ENCODE measurements at regions not wholly inside any gene's neighbourhood (a gene's known extent, or its start where the extent isn't known, plus 50 kb on each side); places are given as distances from the start of the nearest gene placed in this dataset.

- H3K36me3 Mint-ChIP-seq (ENCODE audit: low read depth, unreplicated experiment), result no peaks in the 10 kb centered on the region
- peaks cover 2% of the 10 kb centered on the region for H3K27me3 Mint-ChIP-seq (ENCODE audit: unreplicated experiment)
- no peak for DNase-seq (ENCODE audit: low spot score)
- H3K9me3 Mint-ChIP-seq (ENCODE audit: unreplicated experiment), result no peaks in the 10 kb centered on the region
- H3K4me1 Mint-ChIP-seq (ENCODE audit: unreplicated experiment), result peaks cover 15% of the 10 kb centered on the region
- no peak for TF ChIP-seq CTCF (IDR thresholded peaks at IDR 0.05; ENCODE audit: unreplicated experiment)
- H3K27ac Mint-ChIP-seq (ENCODE audit: unreplicated experiment), result no peak overlapping the region
- H3K4me3 Mint-ChIP-seq (ENCODE audit: unreplicated experiment), result no peak overlapping the region
Observed at GRCh38 chr11:45431046-45432018, 145.2 kb upstream of the SYT13 start.

GRCh38 chr11:45430361-45430760 lies 144.2 kb upstream of the SYT13 start:
- H3K4me3 Mint-ChIP-seq (ENCODE audit: unreplicated experiment), result no peak overlapping the region
- no peaks in the 10 kb centered on the region for H3K36me3 Mint-ChIP-seq (ENCODE audit: low read depth, unreplicated experiment)
- H3K4me1 Mint-ChIP-seq (ENCODE audit: unreplicated experiment), result peaks cover 19% of the 10 kb centered on the region
- no peak for TF ChIP-seq CTCF (IDR thresholded peaks at IDR 0.05; ENCODE audit: unreplicated experiment)
- H3K27ac Mint-ChIP-seq (ENCODE audit: unreplicated experiment), result no peak overlapping the region
- no peak for DNase-seq (ENCODE audit: low spot score)
- H3K27me3 Mint-ChIP-seq (ENCODE audit: unreplicated experiment), result peaks cover 3% of the 10 kb centered on the region
- no peaks in the 10 kb centered on the region for H3K9me3 Mint-ChIP-seq (ENCODE audit: unreplicated experiment)

GRCh38 chr11:45429719-45430118 lies 143.6 kb upstream of the SYT13 start:
- H3K4me1 Mint-ChIP-seq (ENCODE audit: unreplicated experiment), result peaks cover 19% of the 10 kb centered on the region
- no peaks in the 10 kb centered on the region for H3K36me3 Mint-ChIP-seq (ENCODE audit: low read depth, unreplicated experiment)
- H3K27me3 Mint-ChIP-seq (ENCODE audit: unreplicated experiment), result peaks cover 10% of the 10 kb centered on the region
- H3K9me3 Mint-ChIP-seq (ENCODE audit: unreplicated experiment), result no peaks in the 10 kb centered on the region
- H3K4me3 Mint-ChIP-seq (ENCODE audit: unreplicated experiment), result no peak overlapping the region
- H3K27ac Mint-ChIP-seq (ENCODE audit: unreplicated experiment), result no peak overlapping the region
- no peak for TF ChIP-seq CTCF (IDR thresholded peaks at IDR 0.05; ENCODE audit: unreplicated experiment)
- DNase-seq (ENCODE audit: low spot score), result no peak

DNA sequence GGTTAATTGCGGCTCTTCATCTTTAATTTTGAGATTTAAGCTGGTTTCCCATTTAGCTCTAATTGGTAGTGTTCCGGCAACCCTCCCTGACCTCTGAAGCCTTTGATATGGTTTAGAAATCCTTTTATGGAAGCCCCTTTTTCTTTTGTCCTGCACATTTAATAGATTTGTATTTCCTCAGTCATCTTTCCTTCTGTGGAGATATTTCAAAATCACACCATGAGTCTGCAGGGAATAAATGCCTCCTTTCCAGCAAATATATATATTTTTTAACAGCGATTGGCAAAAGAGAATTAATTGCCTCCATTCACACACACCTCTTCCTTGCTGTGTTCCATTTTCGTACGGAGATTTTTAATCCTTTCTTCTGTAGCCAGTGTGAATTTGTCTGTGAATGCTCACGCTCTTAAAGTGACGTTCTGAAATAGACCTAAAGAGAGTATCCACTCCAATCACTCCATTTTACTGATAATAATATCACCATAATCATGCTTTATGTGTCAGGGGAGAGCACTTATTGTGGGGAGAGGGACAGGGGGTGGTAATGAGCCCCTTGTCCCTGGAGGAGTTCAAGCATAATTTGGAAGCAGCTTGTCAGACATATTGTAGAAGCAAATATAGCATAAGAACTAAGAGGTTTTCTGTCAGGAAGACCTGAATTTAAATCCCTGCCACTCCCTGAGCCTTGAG lies 142.5 kb upstream of the SYT13 start:
- no peak for TF ChIP-seq CTCF (IDR thresholded peaks at IDR 0.05; ENCODE audit: unreplicated experiment)
- Mint-ChIP-seq H3K27ac (ENCODE audit: unreplicated experiment) (no peak overlapping the region), H3K27me3 (ENCODE audit: unreplicated experiment) (peaks cover 13% of the 10 kb centered on the region), H3K36me3 (ENCODE audit: low read depth, unreplicated experiment) (no peaks in the 10 kb centered on the region), H3K9me3 (ENCODE audit: unreplicated experiment) (no peaks in the 10 kb centered on the region), H3K4me3 (ENCODE audit: unreplicated experiment) (no peak overlapping the region), H3K4me1 (ENCODE audit: unreplicated experiment) (peaks cover 16% of the 10 kb centered on the region)
- no peak for DNase-seq (ENCODE audit: low spot score)

DNA sequence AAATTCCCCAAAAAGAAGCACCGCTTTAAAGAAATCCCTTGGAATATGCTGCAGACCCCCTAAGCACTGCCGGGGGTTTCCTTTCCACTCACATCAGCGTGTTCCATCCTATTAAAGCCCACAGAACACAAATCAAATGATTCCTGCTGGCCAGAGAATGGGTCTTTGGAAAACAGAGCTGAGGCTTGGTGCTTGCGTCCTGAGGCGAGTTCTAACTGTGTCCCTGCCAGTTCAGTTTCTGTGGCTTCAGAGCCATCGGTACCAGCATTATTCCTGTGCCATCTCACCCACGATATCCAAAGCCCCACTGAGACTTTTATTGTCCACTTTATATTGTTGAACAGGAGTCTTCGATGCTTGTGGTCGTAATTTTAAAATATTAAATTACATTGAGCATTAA lies 142.0 kb upstream of the SYT13 start:
- Mint-ChIP-seq H3K27me3 (ENCODE audit: unreplicated experiment) (peaks cover 13% of the 10 kb centered on the region), H3K27ac (ENCODE audit: unreplicated experiment) (no peak overlapping the region), H3K4me3 (ENCODE audit: unreplicated experiment) (no peak overlapping the region), H3K4me1 (ENCODE audit: unreplicated experiment) (peaks cover 12% of the 10 kb centered on the region), H3K9me3 (ENCODE audit: unreplicated experiment) (no peaks in the 10 kb centered on the region), H3K36me3 (ENCODE audit: low read depth, unreplicated experiment) (no peaks in the 10 kb centered on the region)
- DNase-seq (ENCODE audit: low spot score), result no peak
- no peak for TF ChIP-seq CTCF (IDR thresholded peaks at IDR 0.05; ENCODE audit: unreplicated experiment)
